Activated CD8-positive, alpha-beta memory T cell treated with anti-CD3 and anti-CD28 coated beads for 36 hours (primary cell): ENCODE measurements at regions not wholly inside any gene's neighbourhood (a gene's known extent, or its start where the extent isn't known, plus 50 kb on each side); places are given as distances from the start of the nearest gene placed in this dataset.
"Not testable (repeated sequence)": the region's sequence is repeated elsewhere in the genome, so short reads cannot be mapped to it uniquely, and the experiment has no call there.

Experiments
- CTCF ChIA-PET: fragments of 350-600 bp; sonication (Branson Sonifier 250); formaldehyde crosslinking; loops from one replicate; lab custom pipeline; 2021; ENCODE audit warnings: antibody characterized with exemption; lab: Charles Lee
- POLR2A ChIA-PET: fragments of 350-600 bp; sonication (Branson Sonifier 250); formaldehyde crosslinking; loops from one replicate; lab custom pipeline; 2021; ENCODE audit warnings: antibody characterized with exemption; lab: Charles Lee

DNA sequence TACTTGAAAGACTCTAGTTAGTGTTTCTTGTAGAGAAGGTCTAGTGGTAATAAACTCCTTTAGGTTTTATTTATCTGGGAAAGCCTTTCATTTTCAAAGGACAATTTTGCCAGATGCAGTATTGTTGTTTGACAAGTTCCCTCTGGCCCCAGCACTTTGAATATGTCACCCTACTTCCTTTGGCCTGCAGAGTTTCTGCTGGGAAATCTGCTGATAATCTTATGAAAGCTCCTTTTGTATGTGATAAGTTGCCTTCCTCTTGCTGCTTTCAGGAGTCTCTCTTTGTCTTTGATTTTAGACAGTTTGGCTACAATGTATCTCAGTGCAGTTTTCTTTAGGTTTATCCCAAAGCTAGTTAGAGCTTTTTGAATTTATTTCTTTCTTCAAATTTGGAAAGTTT is 106.2 kb upstream of the L3MBTL4 start:
- CTCF ChIA-PET: no interaction called here

GRCh38 chr18:6521803-6522418 is 107.2 kb upstream of the L3MBTL4 start:
- CTCF ChIA-PET: no interaction called here
- POLR2A ChIA-PET: no interaction called here

More for the DNA sequence above, 106.2 kb upstream of the L3MBTL4 start:
- POLR2A ChIA-PET: no interaction called here

GRCh38 chr18:6525604-6526003 is 110.9 kb upstream of the L3MBTL4 start:
- ChIA-PET CTCF (no interaction called here), POLR2A (no interaction called here)

DNA sequence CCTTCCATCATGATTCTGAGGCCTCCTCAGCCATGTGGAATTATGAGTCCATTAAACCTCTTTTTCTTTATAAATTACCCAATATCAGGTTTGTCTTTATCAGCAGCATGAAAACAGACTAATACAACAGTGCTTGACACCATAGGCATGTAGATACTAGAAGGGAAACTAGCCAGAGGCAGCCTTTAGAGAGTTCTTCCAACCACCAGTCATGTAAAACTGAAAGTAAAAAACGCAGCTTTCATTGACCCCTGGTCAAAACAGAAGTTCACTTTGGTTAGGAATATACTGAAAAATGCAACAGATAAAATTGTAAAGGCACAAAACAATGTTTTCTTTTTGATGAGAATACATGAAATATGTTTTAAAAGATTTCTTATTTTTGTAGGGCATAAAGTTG is 122.8 kb upstream of the L3MBTL4 start:
- ChIA-PET CTCF (interaction anchor here (1.9 kb wide), 1 partner anchor 9 kb away, joined by 3 read pairs; no protein-coding TSS in a partner anchor), POLR2A (no interaction called here)

DNA sequence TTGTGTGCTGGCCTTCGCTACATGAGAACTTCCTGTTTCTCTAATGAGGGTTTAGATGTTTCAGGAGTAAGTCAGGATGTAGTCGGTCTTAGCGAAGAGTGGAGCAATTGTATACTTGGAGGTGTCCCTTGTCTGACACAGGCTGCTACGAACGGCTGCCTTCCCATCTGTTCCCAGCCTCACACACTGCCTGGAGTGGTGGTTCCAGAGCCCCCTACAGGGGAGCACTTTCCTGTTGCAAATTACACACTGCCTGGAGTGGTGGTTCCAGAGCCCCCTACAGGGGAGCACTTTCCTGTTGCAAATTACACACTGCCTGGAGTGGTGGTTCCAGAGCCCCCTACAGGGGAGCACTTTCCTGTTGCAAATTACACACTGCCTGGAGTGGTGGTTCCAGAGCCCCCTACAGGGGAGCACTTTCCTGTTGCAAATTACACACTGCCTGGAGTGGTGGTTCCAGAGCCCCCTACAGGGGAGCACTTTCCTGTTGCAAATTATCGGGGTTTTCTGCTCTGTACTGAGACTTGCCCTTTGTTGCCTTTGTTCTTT is 126.5 kb upstream of the L3MBTL4 start:
- CTCF ChIA-PET, POLR2A ChIA-PET: not testable (repeated sequence)

GRCh38 chr18:6542296-6542695 is 127.6 kb upstream of the L3MBTL4 start:
- POLR2A ChIA-PET: no interaction called here
- CTCF ChIA-PET: no interaction called here

GRCh38 chr18:6543330-6543908 is 128.7 kb upstream of the L3MBTL4 start:
- ChIA-PET POLR2A (no interaction called here), CTCF (no interaction called here)

GRCh38 chr18:6546229-6546628 is 131.5 kb upstream of the L3MBTL4 start:
- CTCF ChIA-PET: no interaction called here
- POLR2A ChIA-PET: no interaction called here

GRCh38 chr18:6547476-6547875 is 132.8 kb upstream of the L3MBTL4 start:
- ChIA-PET CTCF (no interaction called here), POLR2A (no interaction called here)

DNA sequence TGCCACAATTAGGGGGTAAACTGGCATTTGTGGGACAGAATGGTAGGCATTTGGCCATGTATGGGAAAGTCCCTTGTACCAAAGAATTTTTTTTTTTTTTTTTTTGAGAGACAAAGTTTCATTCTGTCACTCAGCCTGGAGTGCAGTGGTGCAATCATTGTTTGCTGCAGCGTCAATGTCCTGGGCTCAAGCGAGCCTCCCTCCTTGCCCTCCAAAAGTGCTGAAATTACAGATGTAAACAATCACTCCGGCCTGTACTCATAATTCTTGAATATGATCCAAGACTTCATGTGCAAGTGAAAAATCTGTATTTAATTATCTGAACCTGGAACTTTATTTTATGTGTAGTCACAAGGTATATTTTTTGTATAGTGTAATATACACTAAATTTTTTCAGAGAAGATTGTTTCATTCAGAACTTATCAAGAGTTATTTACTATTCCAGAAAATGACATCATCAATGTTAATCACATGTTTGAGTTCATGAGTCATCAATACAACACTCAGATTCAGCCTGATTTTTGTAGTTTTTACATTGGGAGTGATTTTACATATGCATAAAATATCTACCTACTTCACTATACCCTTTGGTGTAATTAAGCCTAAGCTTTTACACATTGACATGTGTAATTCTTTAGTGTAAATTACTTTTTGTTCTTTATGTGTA is 138.7 kb upstream of the L3MBTL4 start:
- ChIA-PET POLR2A (no interaction called here), CTCF (no interaction called here)

GRCh38 chr18:6557057-6557769 is 142.5 kb upstream of the L3MBTL4 start:
- POLR2A ChIA-PET: no interaction called here

GRCh38 chr18:6557770-6558248 is 143.1 kb upstream of the L3MBTL4 start:
- POLR2A ChIA-PET: no interaction called here
- CTCF ChIA-PET: no interaction called here

More at GRCh38 chr18:6557057-6557769, 142.5 kb upstream of the L3MBTL4 start:
- CTCF ChIA-PET: no interaction called here

DNA sequence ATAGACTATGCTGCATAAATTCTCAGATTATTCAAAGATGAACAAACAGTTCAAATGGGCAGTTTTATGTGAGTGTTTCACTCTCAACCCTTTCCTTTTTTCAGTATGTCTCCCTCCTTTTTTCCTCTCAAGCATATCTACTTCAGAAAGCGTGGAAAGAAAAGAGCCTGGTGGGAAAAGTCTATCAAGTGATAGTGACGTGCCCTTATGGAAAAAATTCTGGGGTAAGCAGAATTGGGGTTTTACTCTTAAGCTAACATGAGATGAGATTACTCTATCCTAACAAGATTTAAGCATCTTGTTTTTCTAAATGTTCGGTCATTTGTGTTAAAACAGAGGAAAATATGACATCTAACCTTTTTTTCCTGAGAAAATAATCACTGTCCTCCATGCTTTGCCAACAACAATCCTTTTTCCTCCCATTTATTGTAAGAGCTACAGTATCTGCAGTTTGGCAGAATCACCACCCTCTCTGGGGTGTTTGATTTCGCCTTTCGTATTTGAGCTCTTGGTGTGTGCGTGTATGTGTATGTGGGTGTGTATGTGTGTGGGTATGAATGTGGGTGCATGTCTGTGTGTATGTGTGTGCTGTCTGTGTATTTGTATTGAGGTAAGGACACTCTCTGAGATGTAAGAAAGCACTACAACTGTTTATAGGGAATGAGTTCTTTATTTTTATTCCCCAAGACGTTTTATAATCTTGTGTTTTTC is 143.9 kb upstream of the L3MBTL4 start:
- POLR2A ChIA-PET: no interaction called here

DNA sequence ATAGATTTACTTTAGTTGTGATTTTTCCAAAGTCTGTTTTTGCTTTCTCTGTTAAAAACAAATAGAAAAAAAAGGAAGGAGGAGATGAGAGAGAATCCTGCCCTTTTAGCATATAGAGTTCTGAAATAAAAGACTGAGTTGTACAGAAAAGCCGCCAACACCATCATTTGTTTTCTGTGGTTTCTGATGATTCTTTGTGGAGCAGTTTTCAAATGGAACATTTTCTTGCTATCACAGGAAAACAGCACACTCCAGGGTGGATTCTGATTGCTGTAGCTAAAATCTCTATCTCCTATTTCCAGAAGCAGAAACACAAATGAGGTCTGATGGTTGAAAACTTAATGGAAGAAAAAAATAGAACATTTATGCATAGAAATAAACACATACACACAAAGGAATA is 144.6 kb upstream of the L3MBTL4 start:
- POLR2A ChIA-PET: no interaction called here
- CTCF ChIA-PET: no interaction called here

More for the DNA sequence above, 143.9 kb upstream of the L3MBTL4 start:
- CTCF ChIA-PET: no interaction called here

DNA sequence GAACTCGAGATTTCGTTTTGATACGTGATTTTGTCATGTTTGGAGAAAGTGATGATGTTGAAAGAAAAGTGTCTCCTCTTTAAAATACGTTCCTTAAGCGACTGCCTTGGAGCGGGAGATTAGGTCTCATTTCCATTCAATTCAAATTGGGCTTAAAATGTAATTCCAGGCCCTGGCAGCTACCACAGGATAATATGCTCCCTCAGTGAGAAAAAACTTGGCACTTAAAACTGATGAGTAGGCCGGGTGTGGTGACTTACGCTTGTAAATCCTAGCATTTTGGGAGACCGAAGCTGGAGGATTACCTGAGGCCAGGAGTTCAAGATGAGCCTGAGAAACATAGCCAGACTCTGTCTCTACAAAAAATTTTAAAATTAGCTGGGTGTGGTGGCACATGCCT is 146.3 kb upstream of the L3MBTL4 start:
- POLR2A ChIA-PET: no interaction called here
- CTCF ChIA-PET: interaction anchor here (0.7 kb wide), 1 partner anchor 637 kb away, joined by 4 read pairs; no protein-coding TSS in a partner anchor

GRCh38 chr18:6561420-6561861 is 146.7 kb upstream of the L3MBTL4 start:
- ChIA-PET POLR2A (no interaction called here), CTCF (no interaction called here)

DNA sequence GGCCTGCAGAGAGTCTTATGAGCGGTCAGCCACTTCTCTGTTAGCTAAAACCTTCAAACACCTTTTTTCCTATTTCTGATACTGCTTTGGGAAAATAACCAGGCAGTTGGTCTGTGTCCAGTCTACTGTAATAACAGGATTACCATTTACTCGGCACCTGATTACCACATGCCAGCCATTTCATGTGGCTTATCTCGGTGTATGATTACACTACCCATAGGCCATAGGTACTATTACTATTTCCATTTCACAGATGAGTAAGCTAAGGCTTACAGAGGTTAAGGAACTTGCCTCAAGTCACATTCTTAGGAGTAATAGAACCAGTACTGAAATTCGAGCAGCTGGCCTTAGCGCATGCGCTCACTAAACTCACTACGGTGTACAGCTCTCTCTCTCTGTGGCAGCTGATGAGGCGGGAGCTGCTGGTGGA is 147.2 kb upstream of the L3MBTL4 start:
- ChIA-PET POLR2A (no interaction called here), CTCF (no interaction called here)

GRCh38 chr18:6563896-6564295 is 149.2 kb upstream of the L3MBTL4 start:
- ChIA-PET POLR2A (no interaction called here), CTCF (no interaction called here)
